Thyroid gland (tissue), 4 donors: ENCODE measurements at regions not wholly inside any gene's neighbourhood (a gene's known extent, or its start where the extent isn't known, plus 50 kb on each side); places are given as distances from the start of the nearest gene placed in this dataset.

Experiments used
- POLR2A ChIP-seq, 2 donors: fragments of 450-650 bp; IDR thresholded peaks; one replicate each; pipeline ENCODE4 v1.6.1; 2017; ENCODE audit warnings: antibody characterized with exemption in 2 of 2, mild to moderate bottlenecking in 2 of 2, moderate library complexity in 1 of 2
- TF ChIP-seq, protein P1 (sequence below), 6 experiments: fragments of 200-600 bp in 3 of 6; fragments of 450-650 bp in 3 of 6; sonication (generic) in 3 of 6; IDR thresholded peaks; one replicate each; pipeline ENCODE4 v1.5.1; 2016 to 2019; ENCODE audit warnings: antibody characterized with exemption in 6 of 6, mild to moderate bottlenecking in 2 of 6, inconsistent platforms in 1 of 6, moderate library complexity in 1 of 6

DNA sequence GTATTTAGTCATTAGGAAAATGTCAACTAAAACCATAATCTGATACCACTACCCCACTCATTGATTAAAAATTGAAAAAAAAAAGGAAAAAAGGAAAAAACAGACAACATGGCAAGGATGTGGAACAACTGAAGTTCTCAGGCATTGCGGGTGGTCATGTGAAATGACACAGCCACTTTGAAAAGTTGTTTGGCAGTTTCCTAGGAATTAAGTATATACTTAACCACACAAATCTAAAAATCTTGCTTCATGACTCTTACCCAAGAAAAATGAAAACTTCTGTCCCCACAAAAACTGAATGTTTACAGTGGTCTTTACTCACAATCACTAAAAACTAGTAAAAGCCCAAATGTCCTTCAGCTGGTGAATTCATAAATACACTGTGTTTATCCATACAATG lies 254.5 kb downstream of the AHR start:
- TF ChIP-seq, protein P1, sequence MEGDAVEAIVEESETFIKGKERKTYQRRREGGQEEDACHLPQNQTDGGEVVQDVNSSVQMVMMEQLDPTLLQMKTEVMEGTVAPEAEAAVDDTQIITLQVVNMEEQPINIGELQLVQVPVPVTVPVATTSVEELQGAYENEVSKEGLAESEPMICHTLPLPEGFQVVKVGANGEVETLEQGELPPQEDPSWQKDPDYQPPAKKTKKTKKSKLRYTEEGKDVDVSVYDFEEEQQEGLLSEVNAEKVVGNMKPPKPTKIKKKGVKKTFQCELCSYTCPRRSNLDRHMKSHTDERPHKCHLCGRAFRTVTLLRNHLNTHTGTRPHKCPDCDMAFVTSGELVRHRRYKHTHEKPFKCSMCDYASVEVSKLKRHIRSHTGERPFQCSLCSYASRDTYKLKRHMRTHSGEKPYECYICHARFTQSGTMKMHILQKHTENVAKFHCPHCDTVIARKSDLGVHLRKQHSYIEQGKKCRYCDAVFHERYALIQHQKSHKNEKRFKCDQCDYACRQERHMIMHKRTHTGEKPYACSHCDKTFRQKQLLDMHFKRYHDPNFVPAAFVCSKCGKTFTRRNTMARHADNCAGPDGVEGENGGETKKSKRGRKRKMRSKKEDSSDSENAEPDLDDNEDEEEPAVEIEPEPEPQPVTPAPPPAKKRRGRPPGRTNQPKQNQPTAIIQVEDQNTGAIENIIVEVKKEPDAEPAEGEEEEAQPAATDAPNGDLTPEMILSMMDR (IDR thresholded peaks at IDR 0.05): no peak
- no peak for TF ChIP-seq POLR2A (IDR thresholded peaks at IDR 0.05)
